ENCODE measurements at regions not wholly inside any gene's neighbourhood (a gene's known extent, or its start where the extent isn't known, plus 50 kb on each side); places are given as distances from the start of the nearest gene placed in this dataset.

DNA sequence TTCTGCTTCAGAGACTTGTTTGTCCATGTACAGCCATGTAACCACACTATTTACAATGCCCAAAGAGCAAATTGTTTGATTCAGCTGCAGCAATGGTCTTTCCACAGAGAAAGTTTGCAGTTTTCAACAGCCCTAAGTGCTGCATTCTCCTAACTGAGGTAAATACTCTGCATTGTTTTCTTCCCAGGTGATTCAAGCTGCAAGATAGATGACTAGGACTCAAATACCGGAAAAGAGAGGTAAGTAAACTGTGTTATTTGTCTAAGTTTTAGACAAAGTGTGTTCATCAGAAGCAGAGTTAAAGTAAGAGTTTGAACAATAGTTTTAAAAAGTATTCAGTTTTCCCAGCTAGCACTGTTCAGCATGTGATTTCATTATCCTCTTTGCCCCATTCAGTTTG lies 1046.7 kb upstream of the C9orf72 start:
- H3K4me3 ChIP-seq: no peak overlapping the region
- TF ChIP-seq, protein P1, sequence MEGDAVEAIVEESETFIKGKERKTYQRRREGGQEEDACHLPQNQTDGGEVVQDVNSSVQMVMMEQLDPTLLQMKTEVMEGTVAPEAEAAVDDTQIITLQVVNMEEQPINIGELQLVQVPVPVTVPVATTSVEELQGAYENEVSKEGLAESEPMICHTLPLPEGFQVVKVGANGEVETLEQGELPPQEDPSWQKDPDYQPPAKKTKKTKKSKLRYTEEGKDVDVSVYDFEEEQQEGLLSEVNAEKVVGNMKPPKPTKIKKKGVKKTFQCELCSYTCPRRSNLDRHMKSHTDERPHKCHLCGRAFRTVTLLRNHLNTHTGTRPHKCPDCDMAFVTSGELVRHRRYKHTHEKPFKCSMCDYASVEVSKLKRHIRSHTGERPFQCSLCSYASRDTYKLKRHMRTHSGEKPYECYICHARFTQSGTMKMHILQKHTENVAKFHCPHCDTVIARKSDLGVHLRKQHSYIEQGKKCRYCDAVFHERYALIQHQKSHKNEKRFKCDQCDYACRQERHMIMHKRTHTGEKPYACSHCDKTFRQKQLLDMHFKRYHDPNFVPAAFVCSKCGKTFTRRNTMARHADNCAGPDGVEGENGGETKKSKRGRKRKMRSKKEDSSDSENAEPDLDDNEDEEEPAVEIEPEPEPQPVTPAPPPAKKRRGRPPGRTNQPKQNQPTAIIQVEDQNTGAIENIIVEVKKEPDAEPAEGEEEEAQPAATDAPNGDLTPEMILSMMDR (IDR thresholded peaks at IDR 0.05): no peak
- intact Hi-C loops (cut with DNase I): no loop called here
- peaks cover 5% of the 10 kb centered on the region for H3K9me3 ChIP-seq
- DNase-seq (no peak), ATAC-seq (no peak)
- no peaks in the 10 kb centered on the region for H3K4me1 ChIP-seq
- no peak overlapping the region for H3K27ac ChIP-seq
- no peaks in the 10 kb centered on the region for H3K36me3 ChIP-seq
- H3K27me3 ChIP-seq (ENCODE audit: low read depth): no peaks in the 10 kb centered on the region

DNA sequence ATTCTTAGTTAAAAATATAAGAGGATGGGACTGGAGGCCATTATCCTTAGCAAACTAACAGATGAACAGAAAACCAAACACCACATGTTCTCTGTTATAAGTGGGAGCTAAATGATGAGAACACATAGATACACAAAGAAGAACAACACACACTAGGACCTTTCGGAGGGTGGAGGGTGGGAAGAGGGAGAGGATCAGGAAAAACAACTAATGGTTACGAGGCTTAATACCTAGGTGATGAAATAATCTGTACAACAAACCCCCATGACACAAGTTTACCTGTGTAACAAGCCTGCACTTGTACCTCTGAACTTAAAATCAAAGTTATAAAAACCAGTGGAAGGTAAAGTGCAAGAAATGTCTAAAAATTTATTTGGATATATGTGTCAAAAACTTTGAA lies 1047.4 kb upstream of the C9orf72 start:
- Histone ChIP-seq H3K4me3 (no peak overlapping the region), H3K27me3 (ENCODE audit: low read depth) (no peaks in the 10 kb centered on the region), H3K4me1 (no peaks in the 10 kb centered on the region), H3K27ac (no peak overlapping the region), H3K36me3 (no peaks in the 10 kb centered on the region), H3K9me3 (peaks cover 5% of the 10 kb centered on the region)
- intact Hi-C loops (cut with DNase I): no loop called here
- no peak for ATAC-seq
- TF ChIP-seq, protein P1 (IDR thresholded peaks at IDR 0.05): no peak
- DNase-seq: no peak

DNA sequence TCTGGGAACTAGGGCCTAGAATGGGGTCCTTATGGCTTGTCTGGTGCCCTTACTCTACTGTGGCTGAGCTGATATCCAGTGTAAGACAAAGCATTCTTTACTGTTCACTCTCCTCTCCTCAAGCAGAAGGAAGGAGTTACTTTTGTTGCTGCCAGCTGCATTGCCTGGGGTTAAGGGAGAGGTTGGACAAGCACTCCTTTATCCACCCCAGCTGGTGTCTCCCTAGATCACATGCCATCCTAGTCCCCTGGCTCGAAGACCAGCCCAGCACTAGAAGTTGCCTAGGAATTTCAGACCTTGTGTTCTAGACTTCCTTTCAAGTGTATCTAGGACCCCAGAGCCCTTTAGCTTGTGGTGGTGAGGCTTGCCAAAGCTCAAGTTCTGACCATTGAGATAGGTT lies 1051.5 kb upstream of the C9orf72 start:
- DNase-seq (no peak), ATAC-seq (no peak)
- TF ChIP-seq, protein P1 (IDR thresholded peaks at IDR 0.05): no peak
- H3K4me1 ChIP-seq: no peaks in the 10 kb centered on the region
- no peak overlapping the region for H3K4me3 ChIP-seq
- intact Hi-C loops (cut with DNase I): no loop called here
- peaks cover 5% of the 10 kb centered on the region for H3K9me3 ChIP-seq
- H3K27ac ChIP-seq: no peak overlapping the region
- H3K36me3 ChIP-seq: no peaks in the 10 kb centered on the region
- no peaks in the 10 kb centered on the region for H3K27me3 ChIP-seq (ENCODE audit: low read depth)

DNA sequence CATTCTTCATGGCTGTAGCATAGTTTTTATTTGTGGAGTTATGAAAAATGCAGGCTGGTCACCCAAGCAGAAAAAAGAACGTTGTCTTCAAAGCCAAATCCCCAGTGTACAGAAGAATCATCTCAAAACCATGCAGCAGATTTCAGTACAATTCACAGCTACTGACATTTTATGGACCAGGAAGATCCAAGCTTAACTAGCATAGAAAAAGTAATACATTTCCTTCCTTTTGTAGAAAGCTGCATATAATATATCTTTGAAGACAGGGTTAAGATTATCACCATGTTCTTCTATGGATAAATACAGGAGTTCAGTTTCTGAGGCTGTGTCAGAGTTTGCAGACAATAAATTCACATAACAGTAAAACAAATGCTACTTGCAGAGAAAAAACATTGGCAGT lies 1054.8 kb upstream of the C9orf72 start:
- no peaks in the 10 kb centered on the region for H3K36me3 ChIP-seq
- H3K4me1 ChIP-seq: no peaks in the 10 kb centered on the region
- TF ChIP-seq, protein P1 (IDR thresholded peaks at IDR 0.05): no peak
- no peak overlapping the region for H3K27ac ChIP-seq
- no peak overlapping the region for H3K4me3 ChIP-seq
- peaks cover 5% of the 10 kb centered on the region for H3K9me3 ChIP-seq
- ATAC-seq: no peak
- no peaks in the 10 kb centered on the region for H3K27me3 ChIP-seq (ENCODE audit: low read depth)
- DNase-seq: no peak
- intact Hi-C loops (cut with DNase I): no loop called here

DNA sequence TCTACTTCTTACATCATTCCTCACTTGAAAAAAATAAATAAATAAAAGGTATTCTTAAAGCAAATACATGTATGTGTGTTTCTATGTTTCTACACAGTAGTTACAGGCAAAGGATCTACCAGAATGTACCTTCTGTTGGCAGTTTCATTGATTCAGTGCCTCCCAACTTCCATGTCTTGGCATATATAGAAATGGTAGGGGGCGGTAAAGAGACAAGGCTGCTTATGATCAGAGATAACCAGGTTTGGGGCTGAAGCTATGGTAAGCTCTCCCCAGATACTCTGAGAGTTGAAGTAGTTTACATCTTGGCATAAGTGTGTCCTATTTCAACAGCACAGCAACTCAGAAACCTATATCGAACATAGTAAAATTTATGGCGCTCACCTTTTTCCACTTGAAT lies 1075.4 kb upstream of the C9orf72 start:
- no peaks in the 10 kb centered on the region for H3K36me3 ChIP-seq
- no peak for DNase-seq
- H3K4me1 ChIP-seq: no peaks in the 10 kb centered on the region
- no peak for ATAC-seq
- intact Hi-C loops (cut with DNase I): no loop called here
- no peak overlapping the region for H3K4me3 ChIP-seq
- TF ChIP-seq, protein P1 (IDR thresholded peaks at IDR 0.05): no peak
- H3K27ac ChIP-seq: no peak overlapping the region
- no peaks in the 10 kb centered on the region for H3K9me3 ChIP-seq
- H3K27me3 ChIP-seq (ENCODE audit: low read depth): no peaks in the 10 kb centered on the region

DNA sequence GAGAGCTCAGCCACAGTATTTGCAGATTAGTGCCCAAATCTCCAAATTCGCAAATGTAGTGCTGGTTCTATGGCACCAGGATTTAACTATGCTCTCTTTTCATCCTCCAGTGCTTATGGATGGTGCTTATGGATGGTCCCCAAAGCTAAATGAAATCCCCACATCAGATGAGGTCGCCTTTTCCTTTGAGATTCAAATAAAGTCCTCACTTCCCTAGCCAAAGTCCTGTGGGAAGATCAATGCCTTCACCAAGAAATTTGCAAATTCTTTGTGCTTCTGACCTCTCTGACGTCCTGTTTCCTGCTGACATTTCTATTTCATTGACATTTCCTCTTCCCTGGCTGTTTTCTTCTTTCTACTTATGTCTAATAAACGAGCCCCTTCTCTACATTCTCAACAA lies 1077.0 kb upstream of the C9orf72 start:
- H3K9me3 ChIP-seq: no peaks in the 10 kb centered on the region
- no peak overlapping the region for H3K27ac ChIP-seq
- no peaks in the 10 kb centered on the region for H3K4me1 ChIP-seq
- H3K36me3 ChIP-seq: no peaks in the 10 kb centered on the region
- H3K27me3 ChIP-seq (ENCODE audit: low read depth): no peaks in the 10 kb centered on the region
- no peak overlapping the region for H3K4me3 ChIP-seq
- TF ChIP-seq, protein P1 (IDR thresholded peaks at IDR 0.05): no peak
- no peak for ATAC-seq
- intact Hi-C loops (cut with DNase I): no loop called here
- no peak for DNase-seq
